ENCODE measurements at regions not wholly inside any gene's neighbourhood (a gene's known extent, or its start where the extent isn't known, plus 50 kb on each side); places are given as distances from the start of the nearest gene placed in this dataset.

DNA sequence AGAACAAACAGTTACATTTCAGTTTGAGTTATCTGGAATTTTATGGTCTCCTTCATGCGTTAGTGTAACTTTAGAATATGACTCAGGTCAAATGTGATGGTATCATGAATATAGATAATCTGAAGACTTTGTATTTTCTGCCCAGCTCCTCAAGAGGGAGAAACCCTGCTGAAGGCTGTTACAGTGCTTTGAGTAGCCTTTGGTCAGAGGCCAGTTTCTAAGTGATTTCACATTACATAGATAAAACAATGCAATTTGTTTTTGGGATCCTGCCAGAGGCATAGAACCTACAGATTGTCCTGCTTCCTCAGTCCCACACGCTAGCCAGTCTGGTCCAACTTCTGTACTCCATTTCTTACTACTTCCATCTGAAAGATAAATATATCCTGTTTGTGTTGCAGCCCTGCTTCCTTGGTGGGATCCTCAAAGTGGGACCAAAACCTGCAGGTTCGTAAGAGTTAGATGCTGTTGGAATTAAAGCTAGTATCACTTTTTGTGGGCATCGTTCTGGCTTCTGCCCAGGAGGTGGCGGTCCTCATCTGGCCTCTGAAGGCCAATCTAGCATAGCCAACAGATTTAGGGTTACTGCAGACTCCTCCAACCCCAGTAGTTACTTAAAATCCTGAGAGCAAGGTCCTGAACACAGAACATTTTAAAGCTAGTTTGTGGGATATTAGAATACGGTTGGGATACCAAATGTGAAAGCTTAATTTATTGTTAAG, 645.8 kb upstream of the USP24 start:
- no peak overlapping the region for H3K4me3 ChIP-seq (replicated peaks; ENCODE audit: insufficient read depth, low read length)
- TF ChIP-seq POLR2AphosphoS5 (IDR thresholded peaks at IDR 0.05; ENCODE audit: low read depth) (no peak), SPI1 (IDR thresholded peaks at IDR 0.05; ENCODE audit: borderline replicate concordance, low read depth) (no peak), GABPA (IDR thresholded peaks at IDR 0.05; ENCODE audit: low read depth) (no peak)
- TF ChIP-seq, protein P1, sequence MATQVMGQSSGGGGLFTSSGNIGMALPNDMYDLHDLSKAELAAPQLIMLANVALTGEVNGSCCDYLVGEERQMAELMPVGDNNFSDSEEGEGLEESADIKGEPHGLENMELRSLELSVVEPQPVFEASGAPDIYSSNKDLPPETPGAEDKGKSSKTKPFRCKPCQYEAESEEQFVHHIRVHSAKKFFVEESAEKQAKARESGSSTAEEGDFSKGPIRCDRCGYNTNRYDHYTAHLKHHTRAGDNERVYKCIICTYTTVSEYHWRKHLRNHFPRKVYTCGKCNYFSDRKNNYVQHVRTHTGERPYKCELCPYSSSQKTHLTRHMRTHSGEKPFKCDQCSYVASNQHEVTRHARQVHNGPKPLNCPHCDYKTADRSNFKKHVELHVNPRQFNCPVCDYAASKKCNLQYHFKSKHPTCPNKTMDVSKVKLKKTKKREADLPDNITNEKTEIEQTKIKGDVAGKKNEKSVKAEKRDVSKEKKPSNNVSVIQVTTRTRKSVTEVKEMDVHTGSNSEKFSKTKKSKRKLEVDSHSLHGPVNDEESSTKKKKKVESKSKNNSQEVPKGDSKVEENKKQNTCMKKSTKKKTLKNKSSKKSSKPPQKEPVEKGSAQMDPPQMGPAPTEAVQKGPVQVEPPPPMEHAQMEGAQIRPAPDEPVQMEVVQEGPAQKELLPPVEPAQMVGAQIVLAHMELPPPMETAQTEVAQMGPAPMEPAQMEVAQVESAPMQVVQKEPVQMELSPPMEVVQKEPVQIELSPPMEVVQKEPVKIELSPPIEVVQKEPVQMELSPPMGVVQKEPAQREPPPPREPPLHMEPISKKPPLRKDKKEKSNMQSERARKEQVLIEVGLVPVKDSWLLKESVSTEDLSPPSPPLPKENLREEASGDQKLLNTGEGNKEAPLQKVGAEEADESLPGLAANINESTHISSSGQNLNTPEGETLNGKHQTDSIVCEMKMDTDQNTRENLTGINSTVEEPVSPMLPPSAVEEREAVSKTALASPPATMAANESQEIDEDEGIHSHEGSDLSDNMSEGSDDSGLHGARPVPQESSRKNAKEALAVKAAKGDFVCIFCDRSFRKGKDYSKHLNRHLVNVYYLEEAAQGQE (IDR thresholded peaks at IDR 0.05; ENCODE audit: insufficient replicate concordance, low read depth): no peak
- TF ChIP-seq, protein P2, sequence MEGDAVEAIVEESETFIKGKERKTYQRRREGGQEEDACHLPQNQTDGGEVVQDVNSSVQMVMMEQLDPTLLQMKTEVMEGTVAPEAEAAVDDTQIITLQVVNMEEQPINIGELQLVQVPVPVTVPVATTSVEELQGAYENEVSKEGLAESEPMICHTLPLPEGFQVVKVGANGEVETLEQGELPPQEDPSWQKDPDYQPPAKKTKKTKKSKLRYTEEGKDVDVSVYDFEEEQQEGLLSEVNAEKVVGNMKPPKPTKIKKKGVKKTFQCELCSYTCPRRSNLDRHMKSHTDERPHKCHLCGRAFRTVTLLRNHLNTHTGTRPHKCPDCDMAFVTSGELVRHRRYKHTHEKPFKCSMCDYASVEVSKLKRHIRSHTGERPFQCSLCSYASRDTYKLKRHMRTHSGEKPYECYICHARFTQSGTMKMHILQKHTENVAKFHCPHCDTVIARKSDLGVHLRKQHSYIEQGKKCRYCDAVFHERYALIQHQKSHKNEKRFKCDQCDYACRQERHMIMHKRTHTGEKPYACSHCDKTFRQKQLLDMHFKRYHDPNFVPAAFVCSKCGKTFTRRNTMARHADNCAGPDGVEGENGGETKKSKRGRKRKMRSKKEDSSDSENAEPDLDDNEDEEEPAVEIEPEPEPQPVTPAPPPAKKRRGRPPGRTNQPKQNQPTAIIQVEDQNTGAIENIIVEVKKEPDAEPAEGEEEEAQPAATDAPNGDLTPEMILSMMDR (IDR thresholded peaks at IDR 0.05; ENCODE audit: insufficient read depth, low read length): no peak
- DNase-seq (ENCODE audit: low read depth in 1 of 2, low spot score in 1 of 2): no peak
- peaks cover 4% of the 10 kb centered on the region for H3K27me3 ChIP-seq (ENCODE audit: insufficient read depth, poor library complexity, severe bottlenecking)
- H3K27ac ChIP-seq (replicated peaks): no peak overlapping the region

DNA sequence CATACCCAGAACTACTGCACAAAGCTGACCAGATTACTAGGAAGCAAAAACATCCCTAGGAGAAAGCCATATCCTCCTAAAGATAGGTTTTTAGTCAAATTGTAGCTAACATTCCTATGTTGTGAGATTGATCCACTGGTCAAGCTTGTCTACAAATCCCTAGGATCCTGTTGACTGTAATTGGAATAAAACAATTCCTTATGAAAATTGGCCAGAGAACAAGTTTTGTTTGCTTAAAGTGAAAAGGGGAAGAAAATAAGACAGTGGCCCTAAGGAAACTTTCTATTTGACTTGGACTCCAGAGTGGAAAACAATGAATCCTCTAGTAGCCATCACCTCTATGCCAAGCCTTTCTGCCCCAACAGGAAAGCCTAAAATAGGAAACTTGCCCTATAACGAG, 645.2 kb upstream of the USP24 start:
- Histone ChIP-seq H3K27me3 (ENCODE audit: insufficient read depth, poor library complexity, severe bottlenecking) (peaks cover 4% of the 10 kb centered on the region), H3K4me3 (replicated peaks; ENCODE audit: insufficient read depth, low read length) (no peak overlapping the region), H3K27ac (replicated peaks) (no peak overlapping the region)
- no peak for DNase-seq (ENCODE audit: low read depth in 1 of 2, low spot score in 1 of 2)
- TF ChIP-seq, protein P1 (IDR thresholded peaks at IDR 0.05; ENCODE audit: insufficient replicate concordance, low read depth): no peak
- TF ChIP-seq, protein P2 (IDR thresholded peaks at IDR 0.05; ENCODE audit: insufficient read depth, low read length): no peak
- no peak for TF ChIP-seq POLR2AphosphoS5 (IDR thresholded peaks at IDR 0.05; ENCODE audit: low read depth)
- TF ChIP-seq GABPA (IDR thresholded peaks at IDR 0.05; ENCODE audit: low read depth): no peak
- no peak for TF ChIP-seq SPI1 (IDR thresholded peaks at IDR 0.05; ENCODE audit: borderline replicate concordance, low read depth)

DNA sequence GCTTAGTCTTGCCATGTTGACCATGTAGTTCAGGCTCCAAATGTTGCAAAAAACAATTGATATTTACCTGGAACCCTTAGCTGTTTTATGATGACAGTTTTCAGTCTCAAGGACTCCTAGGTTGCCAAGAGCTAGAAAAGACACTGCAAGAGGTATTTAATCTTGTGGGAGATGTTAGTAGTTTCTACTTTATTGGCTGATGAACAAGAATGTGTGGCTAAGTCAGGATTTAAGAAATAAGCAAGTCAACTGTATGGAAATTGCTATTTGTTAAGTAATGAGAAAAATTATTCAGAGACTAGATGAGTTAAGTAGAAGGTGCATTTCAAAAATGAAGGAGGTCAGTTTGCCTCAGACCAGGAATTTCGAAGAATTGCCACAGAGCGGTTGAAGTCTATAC, 639.7 kb upstream of the USP24 start:
- no peak for DNase-seq (ENCODE audit: low read depth in 1 of 2, low spot score in 1 of 2)
- Histone ChIP-seq H3K27ac (replicated peaks) (no peak overlapping the region), H3K27me3 (ENCODE audit: insufficient read depth, poor library complexity, severe bottlenecking) (peaks cover 4% of the 10 kb centered on the region), H3K4me3 (replicated peaks; ENCODE audit: insufficient read depth, low read length) (no peak overlapping the region)
- TF ChIP-seq GABPA (IDR thresholded peaks at IDR 0.05; ENCODE audit: low read depth): no peak

DNA sequence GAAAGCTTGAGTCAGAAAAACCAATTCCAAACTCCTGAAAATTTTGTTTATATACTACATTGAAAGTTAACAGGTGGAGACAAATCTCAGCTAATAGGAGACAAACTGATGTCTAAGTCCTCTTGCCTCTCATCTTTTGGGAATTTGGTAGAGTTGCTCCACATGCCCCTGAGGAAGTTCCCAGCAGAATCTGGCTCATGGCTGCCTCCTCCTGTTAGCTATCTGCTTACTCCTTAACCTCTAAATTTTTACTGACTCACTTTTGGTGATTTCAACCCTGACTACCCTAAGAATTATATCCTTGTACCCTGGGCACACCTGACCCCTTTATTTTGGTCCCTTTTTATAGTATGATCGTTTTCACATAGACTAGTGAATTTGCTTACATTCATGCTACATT, 633.7 kb upstream of the USP24 start:
- Histone ChIP-seq H3K27ac (replicated peaks) (no peak overlapping the region), H3K27me3 (ENCODE audit: insufficient read depth, poor library complexity, severe bottlenecking) (peaks cover 2% of the 10 kb centered on the region), H3K4me3 (replicated peaks; ENCODE audit: insufficient read depth, low read length) (no peak overlapping the region)
- no peak for DNase-seq (ENCODE audit: low read depth in 1 of 2, low spot score in 1 of 2)
- TF ChIP-seq SPI1 (IDR thresholded peaks at IDR 0.05; ENCODE audit: borderline replicate concordance, low read depth): no peak
- TF ChIP-seq GABPA (IDR thresholded peaks at IDR 0.05; ENCODE audit: low read depth): no peak
- TF ChIP-seq POLR2AphosphoS5 (IDR thresholded peaks at IDR 0.05; ENCODE audit: low read depth): no peak
- TF ChIP-seq, protein P2 (IDR thresholded peaks at IDR 0.05; ENCODE audit: insufficient read depth, low read length): no peak
- TF ChIP-seq, protein P1 (IDR thresholded peaks at IDR 0.05; ENCODE audit: insufficient replicate concordance, low read depth): no peak
